ENCODE measurements at regions not wholly inside any gene's neighbourhood (a gene's known extent, or its start where the extent isn't known, plus 50 kb on each side); places are given as distances from the start of the nearest gene placed in this dataset.
"Not testable (repeated sequence)": the region's sequence is repeated elsewhere in the genome, so short reads cannot be mapped to it uniquely, and the experiment has no call there.

GRCh38 chr19:34871911-34872310 is 54.8 kb upstream of the ZNF30 start:
- DNase-seq = not testable (repeated sequence)

DNA sequence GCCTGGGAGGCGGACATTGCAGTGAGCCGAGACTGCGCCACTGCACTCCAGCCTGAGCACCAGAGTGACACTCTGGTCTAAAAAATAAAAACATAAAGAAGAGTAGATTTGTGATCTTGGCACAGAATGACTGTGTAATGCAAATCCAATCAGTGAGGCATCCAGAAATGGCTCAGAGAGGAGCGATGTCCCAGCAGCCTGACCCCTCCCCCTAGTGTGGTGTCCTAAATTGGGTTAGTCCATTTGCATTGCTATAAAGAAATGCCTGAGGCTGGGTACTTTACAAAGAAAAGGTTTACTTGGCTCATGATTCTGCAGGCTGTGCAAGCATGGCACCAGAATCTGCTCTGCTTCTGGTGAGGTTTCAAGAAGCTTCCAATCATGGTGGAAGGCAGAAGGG is 59.1 kb upstream of the ZNF30 start:
- no peak for DNase-seq

GRCh38 chr19:34865225-34865624 is 61.5 kb upstream of the ZNF30 start:
- DNase-seq = not testable (repeated sequence)

DNA sequence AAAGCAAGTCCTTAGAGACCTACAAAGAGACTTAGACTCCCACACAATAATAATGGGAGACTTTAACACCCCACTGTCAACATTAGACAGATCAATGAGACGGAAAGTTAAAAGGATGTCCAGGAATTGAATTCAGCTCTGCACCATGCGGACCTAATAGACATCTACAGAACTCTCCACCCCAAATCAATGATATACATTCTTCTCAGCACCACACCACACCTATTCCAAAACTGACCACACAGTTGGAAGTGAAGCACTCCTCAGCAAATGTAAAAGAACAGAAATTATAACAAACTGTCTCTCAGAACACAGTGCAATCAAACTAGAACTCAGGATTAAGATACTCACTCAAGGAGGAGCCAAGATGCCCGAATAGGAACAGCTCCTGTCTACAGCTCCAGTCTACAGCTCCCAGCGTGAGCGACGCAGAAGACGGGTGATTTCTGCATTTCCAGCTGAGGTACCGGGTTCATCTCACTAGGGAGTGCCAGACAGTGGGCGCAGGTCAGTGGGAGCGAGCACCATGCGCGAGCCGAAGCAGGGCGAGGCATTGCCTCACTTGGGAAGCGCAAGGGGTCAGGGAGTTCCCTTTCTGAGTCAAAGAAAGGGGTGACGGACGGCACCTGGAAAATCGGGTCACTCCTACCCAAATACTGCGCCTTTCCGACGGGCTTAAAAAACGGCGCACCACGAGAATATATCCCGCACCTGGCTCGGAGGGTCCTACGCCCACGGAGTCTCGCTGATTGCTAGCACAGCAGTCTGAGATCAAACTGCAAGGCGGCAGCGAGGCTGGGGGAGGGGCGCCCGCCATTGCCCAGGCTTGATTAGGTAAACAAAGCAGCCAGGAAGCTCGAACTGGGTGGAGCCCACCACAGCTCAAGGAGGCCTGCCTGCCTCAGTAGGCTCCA is 66.6 kb upstream of the ZNF30 start:
- DNase-seq = not testable (repeated sequence)

GRCh38 chr19:34859325-34859724 is 67.4 kb upstream of the ZNF30 start:
- not testable (repeated sequence) for DNase-seq

DNA sequence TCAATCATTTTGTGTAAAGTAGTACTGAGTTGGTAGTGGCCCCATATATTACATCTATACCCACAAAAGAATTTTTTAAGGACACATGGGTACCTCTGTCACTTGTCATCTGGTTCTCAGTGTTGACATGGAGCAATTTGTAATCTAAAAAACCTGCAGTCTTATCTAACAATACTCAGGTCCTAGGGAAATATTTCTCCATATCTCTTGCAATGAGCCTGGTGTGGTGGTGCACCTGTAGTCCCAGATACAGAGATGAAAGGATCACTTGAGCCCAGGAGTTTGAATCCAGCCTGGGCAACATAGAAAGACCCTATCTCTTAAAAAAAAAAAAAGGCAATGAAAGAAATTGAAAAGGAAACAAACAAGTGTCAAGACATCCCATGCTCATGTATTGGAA is 70.7 kb upstream of the ZNF30 start:
- DNase-seq = no peak

- DNase-seq = no peak
These were observed 73.3 kb upstream of the ZNF30 start for GRCh38 chr19:34853369-34853768.

GRCh38 chr19:34852669-34853068 is 74.0 kb upstream of the ZNF30 start:
- no peak for DNase-seq

DNA sequence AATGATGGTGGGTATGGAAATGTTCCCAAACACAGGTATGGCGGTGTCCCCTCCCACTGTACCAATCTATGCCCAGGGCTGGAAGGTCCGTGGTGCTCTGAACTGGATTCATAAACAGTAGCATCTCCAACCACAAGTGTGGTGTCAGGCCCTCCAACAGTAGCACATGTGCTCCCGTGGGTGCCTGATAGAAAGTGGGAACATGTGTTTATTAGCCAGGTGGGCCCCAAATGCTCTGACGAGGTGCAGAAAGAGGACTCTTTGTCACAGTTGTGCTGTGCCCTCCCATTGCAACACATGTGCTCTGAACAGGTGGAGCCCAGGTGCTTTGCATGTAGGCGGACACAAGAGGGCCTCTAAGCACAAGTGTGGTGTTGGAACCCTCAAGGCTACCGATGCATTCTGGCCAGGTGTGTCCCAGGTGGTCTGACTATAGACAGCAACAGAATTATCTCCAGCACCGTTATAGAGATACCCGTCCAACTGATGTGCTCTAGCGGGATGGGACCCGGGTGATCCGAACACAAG is 75.4 kb upstream of the ZNF30 start:
- no peak for DNase-seq

- no peak for DNase-seq
These were observed 74.4 kb upstream of the ZNF599 start for GRCh38 chr19:34847393-34847792.

GRCh38 chr19:34844277-34844676 is 71.3 kb upstream of the ZNF599 start:
- no peak for DNase-seq

DNA sequence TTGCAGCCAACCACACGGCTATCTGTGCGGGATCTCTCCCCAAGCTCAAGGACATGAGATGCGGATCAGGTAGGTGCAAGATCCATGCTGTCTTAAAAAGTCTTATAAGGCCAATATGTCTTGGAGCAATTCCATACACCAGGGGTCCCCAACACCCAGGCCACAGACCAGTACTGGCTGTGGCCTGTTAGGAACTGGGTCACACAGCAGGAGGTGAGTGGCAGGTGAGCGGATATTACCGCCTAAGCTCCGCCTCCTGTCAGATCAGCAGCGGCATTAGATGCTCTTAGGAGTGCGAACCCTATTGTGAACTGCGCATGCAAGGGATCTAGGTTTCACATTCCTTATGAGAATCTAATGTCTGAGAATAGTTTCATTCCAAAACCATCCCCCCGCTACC is 68.8 kb upstream of the ZNF599 start:
- no peak for DNase-seq

GRCh38 chr19:34838753-34839431 is 65.9 kb upstream of the ZNF599 start:
- DNase-seq = peak; percentile 6

DNA sequence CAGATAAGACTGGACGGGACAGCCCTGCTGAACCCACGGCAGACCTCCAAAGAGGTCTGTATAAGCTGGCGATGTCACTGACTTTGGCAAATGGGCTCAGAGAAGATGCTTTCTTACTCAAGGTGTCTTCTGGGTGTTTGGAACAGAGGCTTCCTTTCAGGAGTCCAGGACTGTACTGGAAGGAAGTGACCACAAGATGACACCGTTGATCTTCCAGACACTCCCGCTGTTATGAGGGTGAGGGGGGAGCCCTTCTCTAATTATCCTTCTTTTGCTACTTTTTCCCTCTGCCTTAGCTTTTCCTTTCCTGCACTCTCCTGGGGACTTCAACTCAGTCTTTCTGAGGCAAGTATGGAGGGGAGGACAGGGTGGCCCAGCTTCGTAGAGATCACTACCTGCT is 65.2 kb upstream of the ZNF599 start:
- peak; percentile 11 for DNase-seq

DNA sequence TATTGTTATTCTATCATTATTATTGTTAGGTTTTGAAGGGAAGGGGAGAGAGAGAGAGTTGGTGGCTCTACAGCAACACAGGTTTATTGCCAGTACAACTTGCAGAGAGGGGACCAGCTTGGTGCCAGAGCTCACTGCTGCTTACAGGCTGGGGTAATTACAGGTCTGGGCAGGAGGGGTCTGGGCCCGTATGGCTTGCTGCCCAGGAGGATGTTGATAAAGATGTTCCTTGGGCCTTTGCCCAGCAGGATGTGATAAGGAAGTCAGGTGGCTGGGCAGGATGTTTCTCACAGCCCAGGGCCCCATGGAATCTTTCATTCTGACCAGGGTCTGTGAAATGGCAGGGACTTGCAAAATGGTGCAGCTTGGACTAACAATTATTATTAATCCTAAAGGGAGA is 64.2 kb upstream of the ZNF599 start:
- no peak for DNase-seq

DNA sequence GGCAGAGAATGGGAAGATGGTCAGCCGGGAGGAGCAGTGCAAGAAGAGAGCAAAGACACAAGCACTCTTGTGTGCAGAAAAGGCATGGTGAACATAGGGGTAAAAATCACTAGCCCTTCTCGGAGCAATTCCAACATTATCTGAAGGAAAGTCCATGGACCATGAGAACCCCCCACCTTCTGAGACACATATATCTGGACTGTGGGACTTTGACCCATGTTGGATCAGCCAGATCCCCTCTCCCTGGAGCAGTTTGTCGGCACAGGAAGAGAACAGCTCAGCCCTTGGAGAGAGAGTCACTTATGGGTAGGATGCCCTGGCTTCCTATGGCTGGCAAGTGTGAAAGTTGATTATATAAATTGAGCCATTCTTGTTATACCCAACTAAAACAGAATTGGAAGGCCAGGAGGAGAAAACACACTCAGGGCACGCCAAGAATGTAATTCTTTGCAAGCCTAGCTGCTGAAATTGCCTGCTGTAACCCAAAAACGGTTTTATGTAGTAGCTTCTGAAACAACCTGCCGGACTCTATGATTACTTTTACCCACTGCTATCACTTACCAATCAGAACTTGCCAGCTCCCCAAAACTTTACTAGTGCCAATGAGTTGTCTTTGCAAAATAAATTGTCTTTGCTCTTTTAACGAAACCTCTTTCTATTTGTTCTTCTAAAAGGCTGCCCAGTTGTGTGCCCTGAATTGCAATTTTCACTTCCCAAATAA is 62.8 kb upstream of the ZNF599 start:
- DNase-seq = no peak

- no peak for DNase-seq
These were observed 61.6 kb upstream of the ZNF599 start for GRCh38 chr19:34834472-34835061.

DNA sequence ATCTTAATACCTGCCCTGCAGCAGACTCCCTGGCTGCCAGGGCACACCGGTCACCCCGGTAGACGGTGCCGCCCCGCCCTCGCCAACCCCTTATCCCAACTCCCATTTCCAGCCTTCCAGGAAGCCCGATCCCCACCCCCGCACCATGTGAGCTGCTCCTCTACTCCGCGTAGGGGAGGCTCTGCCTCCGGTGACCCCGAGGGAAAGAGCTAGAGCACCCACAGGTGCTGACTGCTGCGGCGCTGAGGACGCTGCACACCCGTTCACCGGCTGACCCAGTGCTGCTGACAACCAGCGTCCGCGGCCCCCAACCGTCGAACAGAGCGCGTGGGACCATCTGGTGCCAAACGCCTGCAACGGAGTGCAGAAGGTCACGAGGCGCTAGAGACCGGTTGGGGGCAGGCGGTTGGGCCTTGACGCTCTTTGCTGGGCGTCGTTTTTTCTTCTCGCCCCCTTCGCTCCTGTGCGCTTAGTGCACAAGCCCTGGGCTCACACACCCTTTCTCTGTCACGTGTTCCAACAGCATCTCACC is 59.6 kb upstream of the ZNF599 start:
- no peak for DNase-seq

DNA sequence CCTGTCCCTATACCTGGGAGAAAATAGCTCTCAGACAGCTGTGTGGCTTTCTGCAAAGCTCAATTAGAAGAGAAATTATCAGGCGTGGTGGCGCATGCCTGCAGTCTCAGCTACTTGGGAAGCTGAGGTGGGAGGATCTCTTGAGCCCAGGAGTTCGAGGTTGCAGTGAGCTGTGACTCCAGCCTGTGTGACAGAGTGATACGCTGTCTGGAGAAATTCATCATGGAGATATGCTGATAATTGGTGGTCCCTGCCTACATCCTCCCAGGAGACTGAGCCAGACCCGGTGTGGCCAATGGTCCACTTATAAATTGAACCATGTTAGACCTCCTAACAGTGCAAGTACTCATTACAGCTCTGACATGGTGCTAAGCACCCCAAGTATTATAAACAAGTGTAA is 58.7 kb upstream of the ZNF599 start:
- no peak for DNase-seq

GRCh38 chr19:34828156-34828555 is 55.1 kb upstream of the ZNF599 start:
- no peak for DNase-seq

DNA sequence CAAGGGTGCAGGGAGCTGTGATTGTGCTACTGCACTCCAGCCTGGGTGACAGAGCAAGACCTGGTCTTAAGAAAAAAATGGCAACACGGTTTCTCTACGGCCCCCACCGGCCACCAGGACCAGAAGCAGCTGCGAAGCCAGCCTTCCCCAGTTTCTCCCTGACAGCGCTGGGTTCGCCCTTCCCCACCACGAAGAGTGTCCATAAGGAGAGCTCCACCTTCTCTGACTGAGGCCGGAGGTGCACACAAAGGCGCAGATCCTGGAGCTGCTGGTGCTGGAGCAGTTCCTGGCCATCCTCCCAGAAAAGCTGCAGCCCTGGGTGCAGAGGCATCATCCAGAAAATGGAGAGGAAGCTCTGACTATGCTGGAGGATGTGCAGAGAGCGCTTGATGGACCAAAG is 52.2 kb upstream of the ZNF599 start:
- no peak for DNase-seq

GRCh38 chr19:34824686-34825085 is 51.7 kb upstream of the ZNF599 start:
- DNase-seq = no peak
